ENCODE measurements at regions not wholly inside any gene's neighbourhood (a gene's known extent, or its start where the extent isn't known, plus 50 kb on each side); places are given as distances from the start of the nearest gene placed in this dataset.

- DNase-seq, result no peak
Measured at GRCh38 chr22:27022896-27023361, 365.5 kb downstream of the MIAT start.

- no peak for DNase-seq
Measured at GRCh38 chr22:27023591-27023990, 366.2 kb downstream of the MIAT start.

DNA sequence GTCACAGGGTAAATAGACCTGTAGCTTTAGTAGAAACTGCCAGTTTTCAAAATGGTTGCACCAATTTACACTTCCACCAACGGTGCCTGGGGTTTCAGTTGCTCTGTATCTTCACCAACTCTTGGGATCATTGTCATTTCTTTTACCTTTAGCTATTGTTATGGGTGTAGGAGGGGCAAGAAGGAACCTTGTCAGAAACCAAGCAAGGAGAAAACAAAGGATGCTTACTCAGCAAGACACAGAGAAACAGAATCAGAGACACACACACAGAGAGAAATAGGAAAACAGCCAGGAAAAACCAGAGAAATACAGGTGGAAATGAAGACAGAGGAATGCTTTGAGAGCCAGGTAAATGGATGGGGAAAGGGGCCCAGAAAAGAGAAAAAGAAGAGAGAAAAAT, 367.6 kb downstream of the MIAT start:
- DNase-seq, result no peak

- no peak for DNase-seq
Measured at GRCh38 chr22:27028093-27028492, 370.7 kb downstream of the MIAT start.

- no peak for DNase-seq
Measured at GRCh38 chr22:27029584-27030130, 372.3 kb downstream of the MIAT start.

GRCh38 chr22:27032091-27032761, 374.8 kb downstream of the MIAT start:
- no peak for DNase-seq

GRCh38 chr22:27041745-27042310, 384.4 kb downstream of the MIAT start:
- no peak for DNase-seq

DNA sequence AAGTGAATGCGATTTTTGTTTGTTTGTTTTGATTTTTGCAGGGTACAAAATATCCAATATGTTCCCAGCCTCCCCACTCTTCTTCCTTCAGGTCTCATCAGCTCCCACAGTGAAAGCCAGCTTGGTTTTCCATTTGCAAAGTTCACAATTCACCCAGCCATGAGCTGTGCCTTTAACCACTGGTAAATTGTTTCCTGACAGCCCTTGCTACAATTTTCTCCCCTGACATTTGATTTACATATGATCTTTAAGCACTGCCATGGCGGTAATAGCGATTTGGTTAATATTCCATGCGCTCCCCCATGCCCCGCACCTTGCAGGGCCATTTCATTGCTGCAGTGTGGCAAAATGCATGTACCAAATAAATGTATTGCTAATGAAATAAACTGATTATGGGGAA, 385.9 kb downstream of the MIAT start:
- DNase-seq, result no peak

- no peak for DNase-seq
Measured at GRCh38 chr22:27045103-27045947, 387.9 kb downstream of the MIAT start.

- DNase-seq, result no peak
Measured at GRCh38 chr22:27046086-27046485, 388.7 kb downstream of the MIAT start.

DNA sequence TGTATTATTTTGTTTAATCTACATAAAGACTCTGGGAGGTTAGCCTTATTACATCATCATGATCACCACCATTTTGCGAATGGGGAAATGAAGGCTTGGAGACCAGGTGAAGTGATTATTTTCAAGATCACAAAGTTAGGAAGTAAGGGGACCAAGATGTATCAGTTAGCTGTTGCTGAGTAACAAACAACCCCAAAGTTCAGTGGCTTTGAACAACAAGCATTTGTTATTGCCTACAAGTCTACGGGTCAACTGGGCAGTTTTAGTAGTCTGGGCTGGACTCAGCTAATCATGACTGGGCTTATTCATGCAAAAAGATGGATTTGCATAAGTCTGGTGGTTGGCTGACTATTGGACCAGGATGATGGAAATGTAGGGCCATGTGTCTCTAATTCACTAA, 389.2 kb downstream of the MIAT start:
- no peak for DNase-seq

DNA sequence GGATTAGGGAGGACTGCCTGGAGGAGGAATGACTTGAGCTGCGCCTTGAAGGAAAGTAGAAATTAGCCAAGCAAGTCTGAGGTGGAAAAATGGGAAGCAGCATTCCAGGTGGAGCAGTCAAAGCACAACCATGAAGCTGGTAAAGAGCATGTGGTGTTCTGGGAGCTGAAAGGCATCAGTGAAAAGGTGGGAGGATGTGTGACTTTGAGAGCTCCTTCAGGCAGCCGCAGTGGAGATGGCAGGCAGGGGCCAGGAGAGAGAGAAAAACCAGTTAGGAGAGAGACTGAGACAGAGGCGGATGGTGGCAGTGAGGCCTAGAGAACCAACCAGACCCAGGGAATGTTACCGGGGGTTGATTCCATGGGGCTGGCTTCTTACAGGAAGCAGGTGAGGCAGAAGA, 393.4 kb downstream of the MIAT start:
- DNase-seq, result no peak

DNA sequence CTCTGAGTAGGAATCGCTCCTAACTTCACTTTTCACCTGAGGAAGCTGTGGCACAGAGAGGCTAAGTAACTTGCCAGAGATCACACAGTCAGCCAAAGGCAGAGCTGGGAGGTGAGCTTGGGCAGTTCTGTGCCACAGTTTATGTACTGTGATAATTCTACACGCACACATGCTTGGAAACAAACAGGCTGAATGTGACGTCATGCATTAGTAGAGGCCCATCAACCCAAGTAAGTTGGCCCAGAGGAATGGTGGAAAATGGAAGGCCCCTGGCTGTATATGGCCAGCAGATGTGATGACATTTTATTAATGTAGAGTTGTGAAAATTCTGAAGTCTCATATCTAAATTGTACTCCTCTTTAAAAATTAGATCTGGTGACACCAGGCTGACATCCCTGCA, 394.0 kb downstream of the MIAT start:
- DNase-seq, result no peak

GRCh38 chr22:27057717-27058116, 400.3 kb downstream of the MIAT start:
- DNase-seq, result no peak

GRCh38 chr22:27060190-27060589, 402.8 kb downstream of the MIAT start:
- no peak for DNase-seq

- DNase-seq, result no peak
Measured at GRCh38 chr22:27062910-27063309, 405.5 kb downstream of the MIAT start.

GRCh38 chr22:27063406-27063805, 406.0 kb downstream of the MIAT start:
- no peak for DNase-seq

DNA sequence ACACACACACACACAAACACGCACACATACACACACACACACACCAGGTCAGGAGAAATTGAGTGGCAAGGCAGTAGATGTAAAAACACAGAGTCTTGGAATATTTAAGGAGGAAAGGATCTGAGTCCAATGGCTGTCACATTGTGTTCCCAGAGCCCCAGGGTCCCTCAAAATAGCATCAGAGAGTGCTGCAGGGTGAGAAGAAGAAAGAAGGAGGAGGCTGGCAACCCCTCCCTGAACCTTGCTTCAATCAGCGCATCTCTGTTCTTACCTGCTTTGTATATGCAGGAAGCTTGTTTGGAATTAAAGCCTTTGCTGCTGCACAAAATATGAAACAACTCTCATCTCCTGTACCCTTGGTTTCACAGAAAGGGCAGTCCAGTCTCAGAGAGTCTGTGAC, 406.5 kb downstream of the MIAT start:
- no peak for DNase-seq

DNA sequence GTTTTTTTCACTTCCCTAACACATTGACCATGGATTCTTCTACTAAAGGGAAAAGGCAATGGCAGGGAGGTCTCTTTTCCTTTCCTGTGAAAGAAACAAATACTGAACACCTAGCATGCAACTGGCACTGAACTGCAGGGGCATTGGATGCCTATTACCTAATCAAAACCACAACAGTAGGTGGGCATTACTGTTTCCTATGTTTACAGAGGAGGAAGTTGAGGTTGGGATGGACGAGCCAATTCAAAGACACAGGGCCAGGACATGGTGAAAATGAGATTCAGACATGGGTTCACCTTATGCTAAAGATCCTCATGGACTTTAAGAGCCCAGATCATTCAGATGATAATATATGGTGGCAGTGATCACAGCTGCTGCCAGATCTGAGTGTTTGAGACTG, 407.0 kb downstream of the MIAT start:
- DNase-seq, result no peak

GRCh38 chr22:27065279-27065678, 407.9 kb downstream of the MIAT start:
- DNase-seq, result no peak

DNA sequence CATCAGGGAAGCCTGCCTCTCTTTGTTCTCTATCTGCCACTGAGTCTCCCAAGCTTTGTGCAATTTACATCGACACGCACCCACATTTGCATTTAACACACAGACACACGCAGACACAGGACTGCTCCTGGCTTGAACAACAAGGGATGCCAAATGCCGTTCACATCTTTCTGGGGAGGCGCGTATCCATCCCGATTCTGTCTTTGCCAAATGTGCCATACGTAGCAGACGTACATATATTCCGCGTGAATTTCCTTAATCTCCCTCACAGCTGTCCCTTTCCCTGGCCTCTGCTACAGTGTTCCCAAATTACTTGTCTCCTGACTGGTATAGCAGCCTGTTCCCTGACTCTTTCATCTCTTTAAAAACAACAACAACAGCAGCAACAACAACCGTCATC, 409.5 kb downstream of the MIAT start:
- no peak for DNase-seq

- DNase-seq, result no peak
Measured at GRCh38 chr22:27068121-27068520, 410.7 kb downstream of the MIAT start.

DNA sequence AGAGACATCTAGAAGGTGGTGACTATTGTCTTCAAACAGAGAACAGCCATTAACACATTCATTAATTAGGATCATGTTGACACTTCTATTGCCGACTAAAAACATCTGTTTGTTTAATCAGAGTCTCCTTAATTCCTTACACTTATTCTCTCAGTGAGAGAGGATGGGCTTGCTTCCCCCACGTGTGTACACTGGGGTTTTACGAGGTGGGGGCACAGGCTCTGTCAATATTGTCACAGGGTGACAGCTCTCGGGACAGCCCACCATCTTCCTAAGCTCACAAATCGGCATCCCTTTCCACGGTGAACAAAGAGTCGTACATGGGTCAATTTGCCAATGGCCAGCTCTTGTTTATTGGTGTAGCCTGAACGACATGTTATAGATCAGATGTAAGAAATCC, 413.2 kb downstream of the MIAT start:
- no peak for DNase-seq
